HepG2 (cell line): ENCODE measurements at regions not wholly inside any gene's neighbourhood (a gene's known extent, or its start where the extent isn't known, plus 50 kb on each side); places are given as distances from the start of the nearest gene placed in this dataset.

Source experiments
- HIC2 ChIP-seq: sonication (generic); formaldehyde crosslinking; IDR thresholded peaks from 2 replicates; pipeline ENCODE4 v1.9.0; 2022; ENCODE audit warnings: low read depth, missing genetic modification reagents
- MZF1 ChIP-seq: sonication (generic); formaldehyde crosslinking; IDR thresholded peaks from 2 replicates; pipeline ENCODE4 v1.8.1; 2023; ENCODE audit warnings: mild to moderate bottlenecking, missing genetic modification reagents, borderline replicate concordance
- NKX3-1 ChIP-seq: sonication (generic); formaldehyde crosslinking; IDR thresholded peaks from 2 replicates; pipeline ENCODE4 v1.5.0; 2020; ENCODE audit warnings: missing genetic modification reagents
- PATZ1 ChIP-seq: sonication (generic); formaldehyde crosslinking; IDR thresholded peaks from 2 replicates; pipeline ENCODE4 v1.4.0; 2020; ENCODE audit warnings: missing genetic modification reagents
- PREB ChIP-seq: sonication (generic); formaldehyde crosslinking; IDR thresholded peaks from 2 replicates; pipeline ENCODE4 v1.4.0; 2020; ENCODE audit warnings: missing genetic modification reagents
- ZFP1 ChIP-seq: IDR thresholded peaks from 2 replicates; pipeline ENCODE4 v1.6.1; 2016
- ZNF329 ChIP-seq: sonication (generic); formaldehyde crosslinking; IDR thresholded peaks from 2 replicates; pipeline ENCODE4 v1.9.0; 2021; ENCODE audit warnings: low read depth, mild to moderate bottlenecking, missing genetic modification reagents
- ZNF546 ChIP-seq: sonication (generic); formaldehyde crosslinking; conservative IDR thresholded peaks from 2 replicates; pipeline ENCODE4 v1.8.1; 2023; ENCODE audit warnings: mild to moderate bottlenecking, missing genetic modification reagents

GRCh38 chr6:158911746-158912480 is 88.1 kb downstream of the RSPH3 start (continued):
- no peak for TF ChIP-seq PATZ1 (CRISPR knock-in tag)
- no peak for TF ChIP-seq PREB (CRISPR knock-in tag)
- no peak for TF ChIP-seq ZFP1 (CRISPR knock-in tag)
- no peak for TF ChIP-seq NKX3-1
- TF ChIP-seq HIC2 (CRISPR knock-in tag): no peak
- TF ChIP-seq MZF1 (CRISPR knock-in tag): no peak
- TF ChIP-seq ZNF546: no peak
- no peak for TF ChIP-seq ZNF329
